SH-SY5Y (cell line): ENCODE measurements at regions not wholly inside any gene's neighbourhood (a gene's known extent, or its start where the extent isn't known, plus 50 kb on each side); places are given as distances from the start of the nearest gene placed in this dataset.

ENCODE experiments used
- GATA2 ChIP-seq: IDR thresholded peaks from 2 replicates; pipeline ENCODE4 v1.6.1; 2011; ENCODE audit warnings: mild to moderate bottlenecking, low read depth, low read length
- GATA3 ChIP-seq: IDR thresholded peaks from 2 replicates; pipeline ENCODE4 v1.6.1; 2011; ENCODE audit warnings: low read depth, mild to moderate bottlenecking, low read length, moderate library complexity

- TF ChIP-seq GATA3 (no peak), GATA2 (no peak)
Observed at GRCh38 chr1:187114792-187115191, 286.0 kb downstream of the PLA2G4A start.
